PC-9 (cell line): ENCODE measurements at regions not wholly inside any gene's neighbourhood (a gene's known extent, or its start where the extent isn't known, plus 50 kb on each side); places are given as distances from the start of the nearest gene placed in this dataset.

Experiments
- BruUV-seq: library from RNA; stranded (reverse); fragments of 400-500 nt; replicated peaks from 2 replicates; lab custom pipeline; 2021; lab: Mats Ljungman, UMichigan
- CTCF ChIA-PET: fragments of 300-600 bp; sonication (Branson Sonifier 250); formaldehyde crosslinking; loops from one replicate; lab custom pipeline; 2022; ENCODE audit warnings: antibody characterized with exemption; lab: Charles Lee
- POLR2A ChIA-PET: fragments of 300-600 bp; sonication (Branson Sonifier 250); formaldehyde crosslinking; loops from one replicate; lab custom pipeline; 2022; ENCODE audit warnings: antibody characterized with exemption; ENCODE audit not compliant: unreplicated experiment; lab: Charles Lee
- DNase-seq, 2 experiments: peaks; one replicate each; pipeline versions ENCODE4 v3.0.0 to v3.0.0-alpha.2; 2015 to 2022; ENCODE audit warnings: mixed read lengths in 1 of 2
- H2AFZ ChIP-seq: fragments of 200-600 bp; sonication (generic); 2 replicates; pipeline ENCODE4 v1.8.1; 2017; ENCODE audit warnings: antibody characterized with exemption
- H3F3A ChIP-seq: fragments of 200-600 bp; sonication (generic); 2 replicates; pipeline ENCODE4 v1.8.1; 2017; ENCODE audit warnings: antibody characterized with exemption, mild to moderate bottlenecking, low read depth; ENCODE audit not compliant: insufficient read depth
- H3K27ac ChIP-seq: fragments of 200-600 bp; sonication (generic); 2 replicates; pipeline ENCODE4 v1.6.1; 2016; ENCODE audit warnings: mixed run types
- H3K27me3 ChIP-seq: fragments of 200-600 bp; sonication (generic); 2 replicates; pipeline ENCODE4 v1.6.1; 2016; ENCODE audit warnings: low read depth, mixed run types; ENCODE audit not compliant: insufficient read depth
- H3K36me3 ChIP-seq: fragments of 200-600 bp; sonication (generic); 2 replicates; pipeline ENCODE4 v1.6.1; 2016; ENCODE audit warnings: low read depth, mixed run types
- H3K4me1 ChIP-seq: fragments of 200-600 bp; sonication (generic); replicated peaks from 2 replicates; pipeline ENCODE4 v1.6.1; 2016; ENCODE audit warnings: mixed run types; ENCODE audit not compliant: insufficient read depth
- H3K4me2 ChIP-seq: fragments of 200-600 bp; sonication (generic); 2 replicates; pipeline ENCODE4 v1.6.1; 2017; ENCODE audit warnings: mixed run types
- H3K4me3 ChIP-seq: fragments of 200-600 bp; sonication (generic); 2 replicates; pipeline ENCODE4 v1.6.1; 2016; ENCODE audit warnings: mixed run types
- H3K79me2 ChIP-seq: fragments of 200-600 bp; sonication (generic); 2 replicates; pipeline ENCODE4 v1.6.1; 2017; ENCODE audit warnings: low read depth, mixed run types
- H3K9me2 ChIP-seq: fragments of 200-600 bp; sonication (generic); 2 replicates; pipeline ENCODE4 v1.8.1; 2017; ENCODE audit warnings: mild to moderate bottlenecking; ENCODE audit not compliant: insufficient read depth
- H3K9me3 ChIP-seq: fragments of 200-600 bp; sonication (generic); 2 replicates; pipeline ENCODE4 v1.8.1; 2016; ENCODE audit warnings: low read depth; ENCODE audit not compliant: insufficient read depth
- H4K20me1 ChIP-seq: fragments of 200-600 bp; sonication (generic); 2 replicates; pipeline ENCODE4 v1.8.1; 2017; ENCODE audit not compliant: insufficient read depth
- CTCF ChIP-seq: fragments of 200-600 bp; sonication (generic); conservative IDR thresholded peaks from 2 replicates; pipeline ENCODE4 v1.6.1; 2017; ENCODE audit warnings: mixed run types, antibody characterized with exemption, mild to moderate bottlenecking, moderate library complexity
- EZH2 ChIP-seq: fragments of 200-600 bp; sonication (generic); IDR thresholded peaks from 2 replicates; pipeline ENCODE4 v1.8.0; 2017; ENCODE audit warnings: antibody characterized with exemption, low read depth
- intact Hi-C: fragments of 100-400 bp; cut with micrococcal nuclease; formaldehyde crosslinking; loops from one replicate; pipeline ENCODE4 v1.10.0; 2022; ENCODE audit not compliant: unreplicated experiment

GRCh38 chr22:27247701-27248434 is 553.7 kb downstream of the MN1 start:
- Histone ChIP-seq H3K4me1 (no peaks in the 10 kb centered on the region), H3K27me3 (no peaks in the 10 kb centered on the region), H3K9me2 (no peaks in the 10 kb centered on the region), H3K4me3 (no peak overlapping the region), H2AFZ (no peak overlapping the region), H3K36me3 (no peaks in the 10 kb centered on the region), H3K79me2 (no peaks in the 10 kb centered on the region), H3K4me2 (no peak overlapping the region), H3F3A (peaks cover 4% of the 10 kb centered on the region; the same call in 1 of the 2 replicates), H3K27ac (no peak overlapping the region), H4K20me1 (no peaks in the 10 kb centered on the region), H3K9me3 (no peaks in the 10 kb centered on the region; the same call in none of the 2 replicates)
- no TSS peak for BruUV-seq
- no peak for DNase-seq
- TF ChIP-seq EZH2 (no peak), CTCF (no peak)
- intact Hi-C loops: no loop called here
- CTCF ChIA-PET: no interaction called here
- POLR2A ChIA-PET: no interaction called here

GRCh38 chr22:27250418-27250817 is 551.1 kb downstream of the MN1 start:
- intact Hi-C loops: no loop called here
- no TSS peak for BruUV-seq
- Histone ChIP-seq H3K27ac (no peak overlapping the region), H3K79me2 (no peaks in the 10 kb centered on the region), H3K4me2 (no peak overlapping the region), H3K9me2 (no peaks in the 10 kb centered on the region), H4K20me1 (no peaks in the 10 kb centered on the region), H3K27me3 (no peaks in the 10 kb centered on the region), H3F3A (peaks cover 4% of the 10 kb centered on the region; the same call in 1 of the 2 replicates), H3K36me3 (no peaks in the 10 kb centered on the region), H3K4me3 (no peak overlapping the region), H3K4me1 (no peaks in the 10 kb centered on the region), H3K9me3 (peaks cover 5% of the 10 kb centered on the region), H2AFZ (no peak overlapping the region)
- POLR2A ChIA-PET: no interaction called here
- TF ChIP-seq EZH2 (no peak), CTCF (no peak)
- CTCF ChIA-PET: no interaction called here
- no peak for DNase-seq

GRCh38 chr22:27250886-27251285 is 550.7 kb downstream of the MN1 start:
- CTCF ChIA-PET: no interaction called here
- Histone ChIP-seq H3K79me2 (no peaks in the 10 kb centered on the region), H3K9me3 (peaks cover 10% of the 10 kb centered on the region), H3K27me3 (no peaks in the 10 kb centered on the region), H3K4me3 (no peak overlapping the region), H3K27ac (no peak overlapping the region), H2AFZ (no peak overlapping the region), H3K4me1 (no peaks in the 10 kb centered on the region), H4K20me1 (no peaks in the 10 kb centered on the region), H3K36me3 (no peaks in the 10 kb centered on the region), H3F3A (peaks cover 4% of the 10 kb centered on the region; the same call in 1 of the 2 replicates), H3K4me2 (no peak overlapping the region), H3K9me2 (no peaks in the 10 kb centered on the region)
- BruUV-seq: no TSS peak
- POLR2A ChIA-PET: no interaction called here
- no peak for DNase-seq
- no peak for TF ChIP-seq CTCF
- TF ChIP-seq EZH2: no peak
- intact Hi-C loops: no loop called here
